ENCODE measurements at regions not wholly inside any gene's neighbourhood (a gene's known extent, or its start where the extent isn't known, plus 50 kb on each side); places are given as distances from the start of the nearest gene placed in this dataset.

DNA sequence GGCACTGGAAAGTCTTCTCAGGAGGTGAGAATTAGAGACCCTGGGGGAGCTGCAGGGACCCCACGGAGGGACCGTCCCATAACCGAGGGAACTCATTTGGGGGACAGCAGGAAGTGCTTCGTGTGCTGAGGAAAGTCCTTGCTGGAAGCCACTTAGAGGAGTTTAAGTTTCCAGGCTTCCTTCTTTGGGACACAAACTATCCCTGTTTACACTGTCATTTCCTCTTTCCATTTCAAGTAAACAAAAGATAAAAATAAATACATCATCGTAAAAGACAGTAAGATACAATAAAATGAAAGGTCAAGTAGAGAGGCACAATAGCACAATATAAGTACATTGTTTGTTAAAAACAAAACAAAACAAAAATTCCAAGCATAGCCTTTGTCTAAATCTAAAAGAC lies 101.2 kb downstream of the TTLL2 start:
- TF ChIP-seq, protein P1, sequence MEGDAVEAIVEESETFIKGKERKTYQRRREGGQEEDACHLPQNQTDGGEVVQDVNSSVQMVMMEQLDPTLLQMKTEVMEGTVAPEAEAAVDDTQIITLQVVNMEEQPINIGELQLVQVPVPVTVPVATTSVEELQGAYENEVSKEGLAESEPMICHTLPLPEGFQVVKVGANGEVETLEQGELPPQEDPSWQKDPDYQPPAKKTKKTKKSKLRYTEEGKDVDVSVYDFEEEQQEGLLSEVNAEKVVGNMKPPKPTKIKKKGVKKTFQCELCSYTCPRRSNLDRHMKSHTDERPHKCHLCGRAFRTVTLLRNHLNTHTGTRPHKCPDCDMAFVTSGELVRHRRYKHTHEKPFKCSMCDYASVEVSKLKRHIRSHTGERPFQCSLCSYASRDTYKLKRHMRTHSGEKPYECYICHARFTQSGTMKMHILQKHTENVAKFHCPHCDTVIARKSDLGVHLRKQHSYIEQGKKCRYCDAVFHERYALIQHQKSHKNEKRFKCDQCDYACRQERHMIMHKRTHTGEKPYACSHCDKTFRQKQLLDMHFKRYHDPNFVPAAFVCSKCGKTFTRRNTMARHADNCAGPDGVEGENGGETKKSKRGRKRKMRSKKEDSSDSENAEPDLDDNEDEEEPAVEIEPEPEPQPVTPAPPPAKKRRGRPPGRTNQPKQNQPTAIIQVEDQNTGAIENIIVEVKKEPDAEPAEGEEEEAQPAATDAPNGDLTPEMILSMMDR (IDR thresholded peaks at IDR 0.05; ENCODE audit: insufficient read depth, low read depth, low read length, missing control alignments) = no peak
- no peak for DNase-seq (ENCODE audit: low read depth)
- no peak overlapping the region for H3K4me3 ChIP-seq (ENCODE audit: low read depth, low read length)

DNA sequence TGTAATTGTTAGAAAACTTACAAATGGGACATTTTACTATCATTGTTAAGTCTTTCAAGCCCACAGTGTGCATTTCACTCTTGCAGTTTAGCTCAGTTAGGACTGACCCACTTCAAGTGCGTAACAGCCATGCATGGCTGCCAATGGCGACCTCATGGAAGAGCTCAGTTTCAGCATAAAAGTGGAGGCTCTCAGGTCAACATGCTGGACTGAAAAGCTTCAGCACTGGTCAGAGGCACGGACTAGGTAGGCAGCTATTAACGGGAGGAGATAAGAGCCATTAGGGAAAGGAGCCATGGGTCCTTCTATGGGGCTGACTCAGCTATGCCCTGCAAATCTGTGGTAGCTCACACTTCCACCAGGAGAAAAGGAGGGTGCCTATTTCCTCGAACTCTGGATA lies 101.8 kb downstream of the TTLL2 start:
- TF ChIP-seq, protein P1 (IDR thresholded peaks at IDR 0.05; ENCODE audit: insufficient read depth, low read depth, low read length, missing control alignments) = no peak
- DNase-seq (ENCODE audit: low read depth) = no peak
- no peak overlapping the region for H3K4me3 ChIP-seq (ENCODE audit: low read depth, low read length)

DNA sequence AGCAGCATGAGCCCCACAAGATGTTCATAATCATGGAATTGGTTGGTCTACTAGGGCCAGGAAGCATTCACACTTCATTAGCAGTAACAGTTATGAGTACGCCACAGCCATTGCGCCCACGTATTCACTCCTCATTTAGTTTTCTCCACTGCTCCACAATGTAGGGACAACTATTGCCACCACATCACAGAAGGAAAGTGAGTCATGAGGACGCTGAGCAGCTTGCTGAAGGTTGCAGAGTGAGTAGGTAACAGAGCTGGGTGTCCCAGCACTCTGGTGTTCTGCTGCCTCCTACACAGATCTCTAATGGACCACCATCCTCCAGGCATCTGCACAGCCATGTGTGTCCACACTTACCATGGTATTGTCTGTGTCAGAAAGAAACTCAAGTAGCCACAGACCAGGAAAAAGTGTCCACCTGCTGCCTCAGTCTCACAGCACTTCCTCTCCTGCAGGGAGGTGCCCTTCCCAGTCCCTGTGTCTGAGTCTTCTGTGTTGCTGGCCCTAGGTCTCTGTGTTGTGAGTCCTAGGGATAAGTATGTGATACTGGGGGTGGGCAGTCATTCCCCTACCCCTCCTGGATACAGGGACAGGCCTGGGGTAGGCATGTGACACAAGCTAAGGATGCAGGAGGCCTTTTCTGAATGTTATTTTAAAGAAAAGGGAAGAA lies 103.9 kb downstream of the TTLL2 start:
- no peak for DNase-seq (ENCODE audit: low read depth)
- no peak overlapping the region for H3K4me3 ChIP-seq (ENCODE audit: low read depth, low read length)
- TF ChIP-seq, protein P1 (IDR thresholded peaks at IDR 0.05; ENCODE audit: insufficient read depth, low read depth, low read length, missing control alignments) = no peak

DNA sequence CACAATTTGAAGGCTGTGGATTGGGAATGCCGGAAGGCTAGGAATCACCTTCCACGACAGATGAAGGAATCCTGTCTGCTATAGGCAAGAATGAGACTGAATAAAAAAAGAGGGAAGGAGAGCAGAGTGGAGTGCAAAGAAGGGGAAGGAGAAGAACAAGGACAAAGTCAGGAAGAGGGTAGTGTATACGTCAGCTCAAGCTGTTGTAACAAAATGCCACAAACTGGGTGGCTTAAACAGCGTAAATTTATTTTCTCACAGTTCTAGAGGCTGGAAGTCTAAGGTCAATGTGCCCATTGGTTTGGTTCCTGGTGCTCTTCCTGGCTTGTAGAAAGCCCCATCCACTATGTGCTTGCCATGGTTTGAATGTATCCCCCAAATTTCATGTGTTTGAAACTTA lies 104.5 kb downstream of the TTLL2 start:
- H3K4me3 ChIP-seq (ENCODE audit: low read depth, low read length) = no peak overlapping the region
- TF ChIP-seq, protein P1 (IDR thresholded peaks at IDR 0.05; ENCODE audit: insufficient read depth, low read depth, low read length, missing control alignments) = no peak
- no peak for DNase-seq (ENCODE audit: low read depth)

DNA sequence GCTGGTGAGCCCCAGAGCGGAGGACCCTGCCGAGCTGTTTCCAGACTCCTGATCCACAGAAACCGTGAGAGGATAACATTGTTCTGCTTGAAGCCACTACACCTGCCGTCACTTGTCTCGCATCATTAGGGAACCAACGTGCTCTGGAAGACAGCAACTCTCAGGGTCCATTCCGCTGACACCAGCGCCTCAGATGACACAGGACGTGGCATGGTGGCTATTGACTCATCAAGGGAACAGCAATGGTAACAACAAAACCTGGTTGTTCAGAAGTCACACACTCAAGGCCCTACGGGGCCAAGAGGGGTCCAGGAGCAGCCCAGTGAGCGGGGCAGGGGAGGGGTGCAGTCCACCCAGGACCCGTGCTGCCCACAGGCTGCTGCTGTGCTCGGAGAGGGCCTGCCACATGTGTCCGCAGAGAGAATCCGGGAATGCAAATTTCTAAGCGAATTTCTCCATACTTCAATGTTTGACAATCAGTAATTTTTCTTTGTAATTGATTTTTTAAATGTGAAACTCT lies 110.4 kb downstream of the TTLL2 start:
- H3K4me3 ChIP-seq (ENCODE audit: low read depth, low read length) = no peak overlapping the region
- no peak for DNase-seq (ENCODE audit: low read depth)
- TF ChIP-seq, protein P1 (IDR thresholded peaks at IDR 0.05; ENCODE audit: insufficient read depth, low read depth, low read length, missing control alignments) = no peak

DNA sequence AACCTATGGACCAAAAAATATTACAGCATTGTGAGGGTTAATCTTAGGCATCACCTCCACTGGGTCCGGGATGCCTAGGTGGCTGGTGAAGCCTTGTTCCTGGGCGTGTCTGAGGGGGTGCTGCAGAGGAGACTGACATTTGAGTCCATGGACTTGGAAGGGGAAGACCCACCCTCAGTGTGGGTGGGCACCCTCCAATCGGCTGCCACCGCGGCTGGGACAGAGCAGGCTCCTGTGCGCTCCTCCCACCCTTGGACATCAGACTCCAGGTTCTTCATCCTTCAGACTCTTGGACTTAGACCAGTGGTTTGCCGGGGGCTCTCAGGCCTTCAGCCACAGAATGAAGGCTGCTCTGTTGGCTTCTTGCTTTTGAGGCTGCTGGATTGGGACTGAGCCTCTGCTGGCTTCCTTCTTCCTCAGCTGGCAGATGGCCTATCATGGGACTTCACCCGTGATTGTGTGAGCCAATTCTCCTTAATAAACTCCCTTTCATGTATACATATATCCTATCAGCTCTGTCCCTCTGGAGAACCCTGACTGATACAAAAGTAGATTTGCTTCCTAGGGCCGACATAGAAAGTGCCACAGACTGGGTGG lies 113.1 kb downstream of the TTLL2 start:
- TF ChIP-seq, protein P1 (IDR thresholded peaks at IDR 0.05; ENCODE audit: insufficient read depth, low read depth, low read length, missing control alignments) = no peak
- no peak for DNase-seq (ENCODE audit: low read depth)
- H3K4me3 ChIP-seq (ENCODE audit: low read depth, low read length) = no peak overlapping the region

Data from GM12865 (cell line).